ENCODE measurements at regions not wholly inside any gene's neighbourhood (a gene's known extent, or its start where the extent isn't known, plus 50 kb on each side); places are given as distances from the start of the nearest gene placed in this dataset.
"Not testable (repeated sequence)": the region's sequence is repeated elsewhere in the genome, so short reads cannot be mapped to it uniquely, and the experiment has no call there.

GRCh38 chr12:46670636-46671035, 155.2 kb downstream of the SLC38A4 start:
- no peak for DNase-seq (ENCODE audit: low spot score)

- DNase-seq (ENCODE audit: low spot score) = no peak
Measured at GRCh38 chr12:46669720-46670119, 156.1 kb downstream of the SLC38A4 start.

GRCh38 chr12:46667551-46667950, 158.2 kb downstream of the SLC38A4 start:
- DNase-seq (ENCODE audit: low spot score) = no peak

- DNase-seq (ENCODE audit: low spot score) = peak; percentile 57
Measured at GRCh38 chr12:46664761-46665287, 161.0 kb downstream of the SLC38A4 start.

DNA sequence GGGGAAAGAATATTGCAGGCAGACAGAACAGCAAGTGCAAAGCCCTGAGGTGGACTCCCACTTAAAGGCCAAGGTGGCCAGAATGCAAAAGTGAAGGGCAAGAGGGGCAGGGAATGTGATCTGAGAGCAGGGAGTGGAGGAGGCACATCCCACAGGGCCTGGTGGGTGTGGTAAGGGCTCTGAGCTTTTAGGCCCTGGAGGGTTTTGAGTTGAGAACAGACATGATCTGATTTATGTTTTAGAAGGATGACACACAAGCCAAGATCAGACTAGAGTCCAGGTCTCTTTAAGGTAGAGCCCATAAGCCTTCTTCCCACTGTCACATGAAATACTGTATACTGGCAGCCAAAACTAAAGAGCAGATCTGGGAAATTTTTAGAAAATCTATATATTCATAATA, 162.5 kb downstream of the SLC38A4 start:
- no peak for DNase-seq (ENCODE audit: low spot score)

DNA sequence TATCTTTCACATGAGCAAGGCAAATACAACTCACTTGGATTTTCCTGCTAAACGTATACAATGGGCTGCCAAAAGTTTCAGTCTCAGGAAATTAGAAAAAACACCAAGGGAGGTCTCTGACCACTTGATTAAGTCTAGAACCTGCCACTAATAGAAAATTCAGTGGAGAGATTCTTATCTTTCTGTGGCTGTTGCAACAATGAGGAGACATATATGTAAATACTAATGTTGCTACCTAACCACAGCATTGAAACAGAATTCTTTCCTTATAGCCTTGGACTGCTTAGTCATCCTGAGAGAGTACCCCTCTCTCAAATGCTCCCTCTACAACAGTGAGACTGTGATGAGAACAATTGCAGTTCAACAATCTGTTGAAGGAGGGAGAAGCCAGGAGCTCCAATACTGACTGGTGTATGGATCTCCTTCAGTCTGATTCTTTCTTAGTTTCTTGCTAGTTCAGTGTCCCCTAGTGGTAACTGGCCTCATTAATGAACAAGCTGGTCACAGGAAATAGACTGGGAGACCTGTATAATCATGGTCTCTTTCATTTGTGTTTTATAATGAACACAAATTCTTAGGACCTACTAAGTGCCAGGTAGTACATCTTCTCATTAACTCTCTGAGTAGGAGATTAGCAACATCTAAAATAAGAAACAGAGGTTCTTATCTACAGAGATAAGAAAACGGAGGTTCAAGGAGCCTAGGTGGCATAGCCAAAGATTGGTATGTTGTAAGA, 164.5 kb downstream of the SLC38A4 start:
- peak; percentile 84 for DNase-seq (ENCODE audit: low spot score)

- DNase-seq (ENCODE audit: low spot score) = no peak
Measured at GRCh38 chr12:46660719-46661109, 165.1 kb downstream of the SLC38A4 start.

GRCh38 chr12:46660276-46660675, 165.5 kb downstream of the SLC38A4 start:
- DNase-seq (ENCODE audit: low spot score) = no peak

DNA sequence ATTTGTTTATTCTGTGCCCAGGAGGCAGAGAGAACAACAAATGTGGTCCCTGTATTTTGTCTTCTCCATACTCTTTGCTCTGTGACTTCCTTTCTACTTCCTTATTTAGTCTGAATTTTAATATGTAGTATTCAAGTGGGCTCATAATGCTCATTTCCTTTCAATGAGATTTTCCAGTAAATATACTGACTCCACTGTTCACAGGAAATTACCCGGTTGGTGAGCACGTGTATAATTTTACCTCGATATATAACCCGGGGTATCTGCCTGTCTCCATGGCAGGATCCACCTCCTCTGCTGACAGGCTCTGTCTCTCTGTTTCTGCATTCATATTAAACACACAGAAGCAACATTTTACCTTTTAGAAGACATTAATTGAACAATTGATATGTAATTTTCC, 166.0 kb downstream of the SLC38A4 start:
- no peak for DNase-seq (ENCODE audit: low spot score)

DNA sequence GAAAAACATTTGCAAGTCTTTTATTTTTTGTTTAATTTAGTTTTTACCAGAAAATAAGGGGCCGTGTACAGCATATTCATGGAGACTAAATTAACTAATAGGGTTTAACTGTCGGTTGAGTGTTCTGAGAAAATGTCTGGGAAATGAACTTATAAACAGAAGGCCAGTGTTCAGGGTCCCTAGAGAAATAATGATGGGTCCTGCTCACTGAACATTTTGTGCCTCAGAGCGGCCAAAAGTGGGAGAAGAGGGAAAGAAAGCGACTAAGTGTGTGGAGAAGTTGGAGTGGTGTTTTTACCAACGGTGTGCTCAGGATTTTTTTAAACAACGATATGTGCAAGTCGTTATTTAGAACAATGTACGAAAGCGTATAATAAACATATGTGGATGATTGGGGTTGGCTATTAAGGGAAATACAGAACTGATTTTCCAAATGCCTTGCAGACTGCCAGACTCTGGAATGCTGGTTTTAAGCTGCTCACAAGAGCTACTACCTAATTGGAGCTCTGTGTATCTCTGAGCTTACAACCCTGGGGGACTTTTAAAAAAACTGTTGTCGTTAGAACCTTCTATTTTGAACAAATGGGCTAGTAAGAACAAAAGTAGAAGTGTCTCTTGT, 166.7 kb downstream of the SLC38A4 start:
- no peak for DNase-seq (ENCODE audit: low spot score)

- no peak for DNase-seq (ENCODE audit: low spot score)
Measured at GRCh38 chr12:46657453-46658411, 168.1 kb downstream of the SLC38A4 start.

DNA sequence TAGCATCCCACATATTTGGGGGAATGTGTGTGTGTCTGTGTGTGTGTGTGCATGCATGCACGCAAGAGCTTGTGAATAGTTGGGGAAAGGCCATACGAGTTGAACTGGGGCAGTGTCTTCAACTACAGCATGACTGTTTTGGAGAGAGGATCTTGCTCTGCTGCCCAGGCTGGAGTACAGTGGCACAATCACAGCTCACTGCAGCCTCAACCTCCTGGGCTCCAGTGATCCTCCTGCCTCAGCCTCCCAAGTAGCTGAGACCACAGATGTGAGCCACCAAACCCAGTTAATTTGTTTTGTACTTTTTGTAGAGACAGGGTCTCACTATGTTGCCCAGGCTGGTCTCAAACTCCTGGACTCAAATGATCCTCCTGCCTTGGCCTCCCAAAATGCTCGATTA, 169.8 kb downstream of the SLC38A4 start:
- DNase-seq (ENCODE audit: low spot score) = not testable (repeated sequence)

DNA sequence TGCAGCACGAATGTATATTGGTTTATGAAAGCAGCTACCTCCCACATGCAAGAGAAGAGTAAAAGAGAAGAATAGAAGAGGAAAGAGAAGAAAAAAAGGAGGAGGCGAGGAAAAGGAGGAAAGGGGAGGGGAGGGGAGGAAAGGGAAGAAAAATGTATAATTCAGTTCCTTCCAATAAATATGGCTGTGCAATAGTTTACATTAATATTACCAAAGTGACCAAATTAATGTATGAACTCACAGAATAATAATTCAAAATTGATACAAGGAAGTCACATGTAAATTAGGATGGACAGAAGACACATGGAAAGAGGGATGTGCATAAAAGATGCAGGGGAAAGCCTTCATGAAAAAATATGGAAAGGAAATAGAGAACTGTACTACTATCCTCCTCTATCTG, 172.5 kb downstream of the SLC38A4 start:
- no peak for DNase-seq (ENCODE audit: low spot score)

GRCh38 chr12:46652692-46653091, 173.1 kb downstream of the SLC38A4 start:
- no peak for DNase-seq (ENCODE audit: low spot score)

- DNase-seq (ENCODE audit: low spot score) = no peak
Measured at GRCh38 chr12:46650688-46651087, 175.1 kb downstream of the SLC38A4 start.

GRCh38 chr12:46649433-46649832, 176.4 kb downstream of the SLC38A4 start:
- no peak for DNase-seq (ENCODE audit: low spot score)

GRCh38 chr12:46647034-46647433, 178.8 kb downstream of the SLC38A4 start:
- DNase-seq (ENCODE audit: low spot score) = no peak

DNA sequence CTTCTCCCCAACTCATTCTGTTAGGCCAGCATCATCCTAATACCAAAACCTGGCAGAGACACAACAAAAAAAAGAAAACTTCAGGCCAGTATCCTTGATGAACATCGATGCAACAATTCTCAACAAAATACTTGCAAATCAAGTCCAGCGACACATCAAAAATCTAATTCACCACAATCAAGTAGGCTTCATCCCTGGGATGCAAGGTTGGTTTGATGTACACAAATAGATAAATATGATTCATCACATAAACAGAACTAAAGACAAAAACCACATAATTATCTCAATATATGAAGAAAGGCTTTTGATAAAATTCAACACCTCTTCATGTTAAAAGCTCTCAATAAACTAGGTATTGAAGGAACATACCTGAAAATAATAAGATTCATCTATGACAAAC, 184.1 kb downstream of the SLC38A4 start:
- DNase-seq (ENCODE audit: low spot score) = not testable (repeated sequence)

- DNase-seq (ENCODE audit: low spot score) = no peak
Measured at GRCh38 chr12:46635818-46636217, 190.0 kb downstream of the SLC38A4 start.

GRCh38 chr12:46629331-46630229, 196.2 kb downstream of the SLC38A4 start:
- no peak for DNase-seq (ENCODE audit: low spot score)

- no peak for DNase-seq (ENCODE audit: low spot score)
Measured at GRCh38 chr12:46628176-46628575, 197.6 kb downstream of the SLC38A4 start.
